Stimulated activated naive B cell treated with anti-CD40 and anti-IgM and Interleukin-4, amounts not matched to agents 10 μg/mL and 1 μg/mL and 100 μg/mL, for 72 hours (primary cell): ENCODE measurements at regions not wholly inside any gene's neighbourhood (a gene's known extent, or its start where the extent isn't known, plus 50 kb on each side); places are given as distances from the start of the nearest gene placed in this dataset.
"Not testable (repeated sequence)": the region's sequence is repeated elsewhere in the genome, so short reads cannot be mapped to it uniquely, and the experiment has no call there.

Source experiments
- ATAC-seq, 2 donors: fragments of 150-1000 bp; cut with Tn5 transposase; replicated peaks; 2 replicates each; pipeline ENCODE4 v1.10.0; 2021; ENCODE audit warnings: moderate library complexity in 1 of 2
- DNase-seq: peaks from one replicate; pipeline ENCODE4 v3.0.0; 2021
- H3K27ac Mint-ChIP-seq: one replicate; pipeline ENCODE4 v1.8.0; 2022; ENCODE audit warnings: mild to moderate bottlenecking, mixed read lengths
- H3K27me3 Mint-ChIP-seq, 2 donors: one replicate each; pipeline ENCODE4 v1.8.0; 2022; ENCODE audit warnings: mixed read lengths in 2 of 2
- H3K36me3 Mint-ChIP-seq, 2 donors: one replicate each; pipeline ENCODE4 v1.8.0; 2022; ENCODE audit warnings: mixed read lengths in 2 of 2, mild to moderate bottlenecking in 1 of 2
- H3K4me1 Mint-ChIP-seq, 2 donors: one replicate each; pipeline ENCODE4 v1.8.0; 2022; ENCODE audit warnings: mixed read lengths in 2 of 2, mild to moderate bottlenecking in 1 of 2
- H3K4me3 Mint-ChIP-seq, 2 donors: one replicate each; pipeline ENCODE4 v1.8.0; 2022; ENCODE audit warnings: mild to moderate bottlenecking in 2 of 2, mixed read lengths in 2 of 2, moderate library complexity in 1 of 2
- H3K9me3 Mint-ChIP-seq, 2 donors: one replicate each; pipeline ENCODE4 v1.8.0; 2022; ENCODE audit warnings: mixed read lengths in 2 of 2, mild to moderate bottlenecking in 1 of 2

DNA sequence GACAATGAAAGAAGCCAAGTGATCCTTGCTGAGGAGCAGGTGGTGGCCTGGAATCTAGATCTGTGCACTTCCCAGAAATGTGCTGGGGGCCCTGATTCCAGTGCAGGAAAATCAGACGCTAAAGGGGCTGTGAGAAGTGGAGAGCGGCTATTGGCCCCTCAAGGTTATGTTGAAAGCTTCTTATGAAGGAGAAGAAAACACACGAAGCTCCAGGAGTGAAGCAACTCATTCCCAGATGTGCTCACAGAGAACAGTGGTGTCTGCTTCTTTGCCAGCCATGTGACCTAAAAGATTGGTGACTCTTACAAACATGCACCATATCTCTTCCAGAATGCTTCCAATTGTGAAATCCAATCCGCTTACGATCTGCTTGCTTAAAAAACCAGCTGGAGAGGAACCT lies 679.3 kb upstream of the IGFBP3 start:
- Mint-ChIP-seq H3K36me3 (no peaks in the 10 kb centered on the region), H3K4me3 (no peak overlapping the region), H3K4me1 (no peaks in the 10 kb centered on the region), H3K27ac (no peak overlapping the region), H3K27me3 (no peaks in the 10 kb centered on the region), H3K9me3 (peaks cover 0 to 4% of the 10 kb centered on the region in 2 donors)
- DNase-seq (no peak), ATAC-seq (no peak)

DNA sequence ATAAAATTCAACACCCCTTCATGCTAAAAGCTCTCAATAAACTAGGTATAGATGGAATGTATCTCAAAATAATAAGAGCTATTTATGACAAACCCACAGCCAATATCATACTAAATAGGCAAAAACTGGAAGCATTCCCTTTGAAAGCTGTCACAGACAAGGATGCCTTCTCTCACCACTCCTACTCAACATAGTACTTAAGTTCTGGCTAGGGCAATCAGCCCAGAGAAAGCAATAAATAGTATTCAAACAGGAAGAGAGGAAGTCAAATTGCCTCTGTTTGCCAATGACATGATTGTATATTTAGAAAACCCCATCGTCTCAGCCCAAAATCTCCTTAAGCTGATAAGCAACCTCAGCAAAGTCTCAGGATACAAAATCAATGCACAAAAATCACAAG lies 673.8 kb upstream of the IGFBP3 start:
- DNase-seq, H3K9me3 Mint-ChIP-seq, H3K36me3 Mint-ChIP-seq, ATAC-seq, H3K4me1 Mint-ChIP-seq, H3K4me3 Mint-ChIP-seq, H3K27me3 Mint-ChIP-seq, H3K27ac Mint-ChIP-seq: not testable (repeated sequence)

DNA sequence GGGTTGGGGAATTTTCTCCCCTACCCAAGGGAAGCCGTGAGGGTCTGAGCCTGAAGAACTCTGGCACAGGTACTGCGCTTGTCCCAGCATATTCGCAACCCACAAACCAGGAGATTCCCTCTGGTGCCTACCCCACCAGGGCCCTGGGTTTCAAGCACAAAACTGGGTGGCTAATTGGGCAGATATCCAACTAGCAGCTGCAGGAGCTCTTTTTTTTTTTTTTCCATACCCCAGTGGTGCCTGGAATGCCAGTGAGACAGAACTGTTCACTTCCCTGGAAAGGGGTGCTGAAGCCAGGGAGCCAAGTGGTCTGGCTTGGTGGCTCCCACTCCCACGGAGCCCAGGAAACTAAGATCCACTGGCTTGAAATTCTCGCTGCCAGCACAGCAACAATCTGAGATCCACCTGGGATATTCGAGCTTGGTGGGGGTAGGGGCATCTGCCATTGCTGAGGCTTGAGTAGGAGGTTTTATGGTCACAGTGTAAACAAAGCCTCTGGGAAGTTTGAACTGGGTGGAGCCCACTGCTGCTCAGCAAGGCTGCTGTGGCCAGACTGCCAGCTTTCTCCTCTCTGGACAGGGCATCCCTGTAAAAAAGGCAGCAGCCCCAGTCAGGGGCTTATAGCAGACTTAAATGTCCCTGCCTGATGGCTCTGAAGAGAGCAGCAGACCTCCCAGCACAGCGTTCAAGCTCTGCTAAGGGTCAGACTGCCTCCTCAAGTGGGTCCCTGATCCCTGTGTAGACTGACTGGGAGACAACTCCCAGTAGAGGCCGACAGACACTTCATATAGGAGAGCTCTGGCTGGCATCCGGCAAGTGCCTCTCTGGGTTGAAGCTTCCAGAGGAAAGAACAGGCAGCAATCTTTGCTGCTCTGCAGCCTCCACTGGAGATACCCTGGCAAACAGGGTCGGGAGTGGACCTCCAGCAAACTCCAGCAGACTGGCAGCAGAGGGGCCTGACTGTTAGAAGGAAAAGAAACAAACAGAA lies 670.1 kb upstream of the IGFBP3 start:
- H3K4me3 Mint-ChIP-seq, H3K36me3 Mint-ChIP-seq, DNase-seq, H3K9me3 Mint-ChIP-seq, H3K27me3 Mint-ChIP-seq, ATAC-seq, H3K4me1 Mint-ChIP-seq, H3K27ac Mint-ChIP-seq: not testable (repeated sequence)

DNA sequence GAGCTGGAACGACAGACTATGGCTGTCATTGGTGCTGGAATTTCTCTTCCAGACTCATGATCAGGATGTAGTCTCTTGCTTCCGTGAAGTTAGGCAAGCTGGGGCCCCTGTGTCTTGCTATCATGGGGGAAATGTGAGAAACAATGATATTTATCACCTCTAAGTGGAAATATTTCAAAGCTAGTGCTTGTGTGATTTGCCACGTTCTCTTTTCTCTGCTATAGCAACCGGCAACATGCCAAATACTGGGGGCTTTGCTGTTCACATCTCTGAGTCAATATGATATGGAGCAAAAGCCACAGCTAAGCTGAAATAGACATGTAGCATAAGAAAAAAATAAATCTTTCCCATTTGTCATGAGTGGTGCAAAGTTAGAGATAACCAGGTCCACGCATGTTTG lies 668.2 kb upstream of the IGFBP3 start:
- no peak overlapping the region for H3K27ac Mint-ChIP-seq
- no peak for DNase-seq
- H3K9me3 Mint-ChIP-seq, result peaks cover 8% of the 10 kb centered on the region in 2 donors
- H3K4me1 Mint-ChIP-seq, result no peaks in the 10 kb centered on the region
- H3K27me3 Mint-ChIP-seq, result no peaks in the 10 kb centered on the region
- ATAC-seq, result no peak
- H3K4me3 Mint-ChIP-seq, result no peak overlapping the region
- H3K36me3 Mint-ChIP-seq, result no peaks in the 10 kb centered on the region

DNA sequence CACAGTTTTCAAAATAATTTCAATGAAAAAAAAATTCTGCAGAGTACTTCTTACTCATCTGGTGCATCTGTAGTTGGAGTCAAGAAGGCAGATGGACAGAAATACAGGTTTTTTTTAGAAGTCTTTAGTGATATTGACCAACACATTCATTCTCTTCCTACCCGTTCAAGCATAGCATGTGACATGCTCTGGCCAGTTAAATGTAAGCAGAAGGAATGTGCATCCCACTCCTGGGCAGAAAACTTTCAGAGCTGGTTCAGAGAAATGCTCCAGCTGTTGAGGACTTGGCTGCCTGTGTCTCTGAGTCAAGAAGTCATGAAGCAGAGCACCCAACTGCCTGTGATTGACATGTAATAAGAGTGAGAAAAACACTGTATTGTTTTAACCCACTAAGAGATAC lies 665.3 kb upstream of the IGFBP3 start:
- no peaks in the 10 kb centered on the region for H3K36me3 Mint-ChIP-seq
- no peak for DNase-seq
- no peaks in the 10 kb centered on the region for H3K4me1 Mint-ChIP-seq
- H3K4me3 Mint-ChIP-seq, result no peak overlapping the region
- H3K27me3 Mint-ChIP-seq, result no peaks in the 10 kb centered on the region
- H3K9me3 Mint-ChIP-seq, result peaks cover 0 to 2% of the 10 kb centered on the region in 2 donors
- no peak for ATAC-seq
- H3K27ac Mint-ChIP-seq, result no peak overlapping the region

DNA sequence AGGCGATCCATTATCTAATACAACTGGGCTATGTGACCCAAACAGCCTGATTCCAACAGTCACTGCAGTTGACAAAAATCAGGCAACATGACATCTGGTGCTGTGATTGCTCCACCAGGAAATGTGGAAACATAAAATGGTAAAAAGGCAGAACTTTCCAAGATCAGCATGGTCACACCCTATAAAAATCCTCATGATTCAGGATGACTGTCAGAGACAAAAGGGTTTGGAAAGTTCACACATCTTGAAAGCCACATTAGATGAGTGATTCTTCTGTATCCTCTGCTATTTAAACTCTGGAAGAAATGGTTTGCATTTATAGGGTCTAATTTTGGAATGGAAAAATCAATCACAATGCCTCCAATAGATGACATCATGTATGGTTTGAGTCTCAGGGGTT lies 662.6 kb upstream of the IGFBP3 start:
- no peak overlapping the region for H3K4me3 Mint-ChIP-seq
- H3K4me1 Mint-ChIP-seq, result no peaks in the 10 kb centered on the region
- DNase-seq, result no peak
- H3K9me3 Mint-ChIP-seq, result peaks cover 0 to 2% of the 10 kb centered on the region in 2 donors
- H3K27ac Mint-ChIP-seq, result no peak overlapping the region
- ATAC-seq, result no peak
- no peaks in the 10 kb centered on the region for H3K27me3 Mint-ChIP-seq
- no peaks in the 10 kb centered on the region for H3K36me3 Mint-ChIP-seq

DNA sequence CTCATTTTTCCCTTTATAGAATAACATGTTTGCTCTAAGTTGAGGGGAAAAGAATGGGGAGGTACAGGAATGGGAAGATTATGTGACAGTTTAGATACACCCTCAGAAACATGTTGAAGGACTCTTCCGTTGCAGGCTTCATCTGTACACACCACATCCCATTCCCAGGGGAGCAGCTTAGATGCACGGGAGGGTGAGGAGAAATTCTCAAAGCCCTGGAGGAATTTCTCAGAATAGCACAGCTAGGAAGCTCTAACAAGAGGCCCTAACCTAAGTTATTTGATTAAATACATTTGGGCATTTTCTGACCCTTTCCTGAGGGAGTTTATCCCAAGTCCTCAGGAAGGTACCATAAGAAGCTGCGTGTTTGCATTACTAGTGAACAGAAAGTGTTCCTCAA lies 660.2 kb upstream of the IGFBP3 start:
- no peak overlapping the region for H3K27ac Mint-ChIP-seq
- no peak for ATAC-seq
- H3K4me3 Mint-ChIP-seq, result no peak overlapping the region
- no peaks in the 10 kb centered on the region for H3K27me3 Mint-ChIP-seq
- peaks cover 5 to 6% of the 10 kb centered on the region in 2 donors for H3K9me3 Mint-ChIP-seq
- DNase-seq, result no peak
- H3K4me1 Mint-ChIP-seq, result no peaks in the 10 kb centered on the region
- no peaks in the 10 kb centered on the region for H3K36me3 Mint-ChIP-seq

DNA sequence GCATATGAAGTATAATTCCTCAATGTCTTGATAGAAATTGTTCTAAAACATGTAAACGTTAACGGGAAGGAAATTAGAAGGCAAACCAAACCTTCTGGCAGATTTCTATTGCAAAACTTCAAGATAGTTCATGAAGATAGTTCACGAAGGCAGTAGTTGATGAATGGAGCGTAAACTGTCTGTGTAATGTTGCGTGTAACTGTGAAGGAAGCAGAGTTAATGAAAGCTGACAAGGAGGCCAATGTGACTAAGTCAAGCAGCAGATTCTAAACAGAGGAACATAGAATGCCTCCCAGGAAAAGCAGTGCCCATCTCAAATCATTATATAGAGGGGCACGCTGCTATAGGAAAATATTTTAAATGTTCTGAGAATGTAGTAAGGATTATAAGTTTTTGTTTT lies 659.7 kb upstream of the IGFBP3 start:
- no peaks in the 10 kb centered on the region for H3K4me1 Mint-ChIP-seq
- no peaks in the 10 kb centered on the region for H3K27me3 Mint-ChIP-seq
- no peak for DNase-seq
- peaks cover 5 to 6% of the 10 kb centered on the region in 2 donors for H3K9me3 Mint-ChIP-seq
- no peak for ATAC-seq
- no peak overlapping the region for H3K27ac Mint-ChIP-seq
- H3K4me3 Mint-ChIP-seq, result no peak overlapping the region
- H3K36me3 Mint-ChIP-seq, result no peaks in the 10 kb centered on the region

DNA sequence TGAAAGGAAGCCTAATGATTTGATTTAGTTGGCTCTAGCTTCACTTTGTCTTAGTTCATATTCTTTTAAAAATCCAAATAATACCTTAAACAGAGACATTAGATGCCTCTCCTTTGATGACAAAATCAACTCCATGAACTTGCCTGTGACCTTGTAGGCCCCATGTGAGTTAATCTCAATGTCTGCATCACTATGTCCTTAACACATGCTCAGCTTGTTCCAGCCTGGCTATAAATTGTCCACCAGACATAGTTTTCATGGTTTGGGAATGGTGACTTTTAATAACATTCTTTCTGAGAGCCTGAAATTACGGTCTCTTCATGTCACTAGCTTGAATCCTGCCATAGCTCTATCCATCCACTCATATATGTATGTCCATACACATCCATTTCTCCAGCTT lies 656.3 kb upstream of the IGFBP3 start:
- DNase-seq (no peak), ATAC-seq (no peak)
- Mint-ChIP-seq H3K27ac (no peak overlapping the region), H3K4me1 (no peaks in the 10 kb centered on the region), H3K27me3 (peaks cover 0 to 4% of the 10 kb centered on the region in 2 donors), H3K9me3 (peaks cover 3 to 5% of the 10 kb centered on the region in 2 donors), H3K4me3 (no peak overlapping the region), H3K36me3 (no peaks in the 10 kb centered on the region)

DNA sequence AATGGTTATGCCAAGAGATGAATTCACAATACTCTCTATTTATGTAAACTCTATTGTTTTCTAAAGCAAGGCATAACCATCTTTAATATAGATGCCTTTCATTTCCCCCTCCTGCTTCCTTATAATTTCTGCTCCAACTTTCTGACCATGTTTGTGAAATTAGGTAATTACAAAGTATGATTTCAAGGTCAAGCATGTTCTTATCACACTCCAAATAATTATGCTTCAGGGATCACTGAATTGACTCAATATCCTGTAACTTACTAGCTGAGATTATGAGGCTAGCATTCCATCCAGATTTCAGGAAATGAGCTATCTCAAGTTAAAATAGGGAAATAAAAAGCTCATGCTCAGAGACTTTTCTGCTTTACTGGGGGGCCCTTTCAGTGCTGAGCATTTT lies 655.9 kb upstream of the IGFBP3 start:
- H3K27ac Mint-ChIP-seq, result no peak overlapping the region
- no peak for ATAC-seq
- no peak overlapping the region for H3K4me3 Mint-ChIP-seq
- peaks cover 5 to 6% of the 10 kb centered on the region in 2 donors for H3K9me3 Mint-ChIP-seq
- no peaks in the 10 kb centered on the region for H3K4me1 Mint-ChIP-seq
- no peaks in the 10 kb centered on the region for H3K36me3 Mint-ChIP-seq
- H3K27me3 Mint-ChIP-seq, result peaks cover 0 to 4% of the 10 kb centered on the region in 2 donors
- no peak for DNase-seq

DNA sequence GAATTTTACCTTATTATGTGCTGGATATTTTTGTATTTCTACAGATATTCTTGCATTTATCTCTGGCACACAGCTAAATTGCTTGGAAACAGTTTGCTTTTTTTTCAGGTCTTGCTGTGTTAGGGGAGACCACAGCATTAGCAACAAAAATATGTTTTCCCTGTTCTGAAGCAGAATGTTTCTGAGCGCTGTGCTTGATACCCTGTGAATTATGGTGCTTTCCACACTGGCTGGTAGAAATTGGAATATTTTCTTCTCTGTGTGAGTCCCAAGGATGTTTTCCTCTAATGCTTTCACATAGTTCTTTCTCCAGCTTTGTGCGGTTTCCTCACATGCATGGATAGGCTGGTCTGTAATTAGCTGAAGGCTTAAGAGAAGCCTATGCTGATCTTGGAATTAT lies 651.6 kb upstream of the IGFBP3 start:
- peaks cover 0 to 4% of the 10 kb centered on the region in 2 donors for H3K27me3 Mint-ChIP-seq
- no peaks in the 10 kb centered on the region for H3K4me1 Mint-ChIP-seq
- ATAC-seq, result no peak
- peaks cover 0 to 4% of the 10 kb centered on the region in 2 donors for H3K9me3 Mint-ChIP-seq
- H3K27ac Mint-ChIP-seq, result no peak overlapping the region
- no peak overlapping the region for H3K4me3 Mint-ChIP-seq
- H3K36me3 Mint-ChIP-seq, result no peaks in the 10 kb centered on the region
- no peak for DNase-seq

DNA sequence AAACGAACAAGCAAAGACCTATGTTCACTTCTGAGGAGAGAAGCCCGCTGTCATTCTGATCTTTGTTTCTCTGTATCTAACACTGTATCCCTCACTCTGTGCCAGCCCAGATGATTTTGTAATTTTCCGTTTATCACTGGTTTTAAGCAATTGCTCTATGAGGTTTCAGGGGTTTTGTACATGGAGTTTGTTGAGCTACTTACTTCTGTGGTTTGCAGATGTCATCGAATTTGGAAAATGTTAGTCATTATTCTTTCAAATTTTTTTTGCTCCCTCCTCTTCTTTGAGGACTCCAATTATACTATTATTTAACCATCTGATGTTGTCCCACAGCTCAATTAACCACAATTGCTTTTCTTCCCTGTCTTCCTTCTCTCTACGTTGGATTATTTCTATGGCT lies 650.9 kb upstream of the IGFBP3 start:
- Mint-ChIP-seq H3K4me1 (no peaks in the 10 kb centered on the region), H3K9me3 (peaks cover 0 to 4% of the 10 kb centered on the region in 2 donors), H3K36me3 (no peaks in the 10 kb centered on the region), H3K27me3 (peaks cover 0 to 4% of the 10 kb centered on the region in 2 donors), H3K27ac (no peak overlapping the region), H3K4me3 (no peak overlapping the region)
- ATAC-seq, result no peak
- DNase-seq, result no peak

DNA sequence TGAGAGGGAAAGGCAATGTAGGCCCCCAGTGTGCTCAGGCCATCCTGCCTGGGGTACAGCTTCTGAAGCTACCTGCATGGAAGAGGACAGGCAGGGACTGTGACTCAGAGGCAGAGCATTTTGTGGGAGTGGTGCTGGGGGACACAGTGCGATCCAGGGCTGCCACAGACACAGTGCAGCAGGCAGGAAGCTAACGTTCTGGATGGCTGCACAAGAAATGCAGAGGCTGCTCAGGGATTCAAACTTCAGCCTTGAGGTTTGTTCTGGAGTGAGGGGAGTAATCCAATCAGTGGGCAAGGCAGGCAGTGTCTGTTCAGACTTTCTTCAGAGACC lies 648.0 kb upstream of the IGFBP3 start:
- ATAC-seq, result no peak
- Mint-ChIP-seq H3K27me3 (peaks cover 0 to 4% of the 10 kb centered on the region in 2 donors), H3K36me3 (no peaks in the 10 kb centered on the region)

DNA sequence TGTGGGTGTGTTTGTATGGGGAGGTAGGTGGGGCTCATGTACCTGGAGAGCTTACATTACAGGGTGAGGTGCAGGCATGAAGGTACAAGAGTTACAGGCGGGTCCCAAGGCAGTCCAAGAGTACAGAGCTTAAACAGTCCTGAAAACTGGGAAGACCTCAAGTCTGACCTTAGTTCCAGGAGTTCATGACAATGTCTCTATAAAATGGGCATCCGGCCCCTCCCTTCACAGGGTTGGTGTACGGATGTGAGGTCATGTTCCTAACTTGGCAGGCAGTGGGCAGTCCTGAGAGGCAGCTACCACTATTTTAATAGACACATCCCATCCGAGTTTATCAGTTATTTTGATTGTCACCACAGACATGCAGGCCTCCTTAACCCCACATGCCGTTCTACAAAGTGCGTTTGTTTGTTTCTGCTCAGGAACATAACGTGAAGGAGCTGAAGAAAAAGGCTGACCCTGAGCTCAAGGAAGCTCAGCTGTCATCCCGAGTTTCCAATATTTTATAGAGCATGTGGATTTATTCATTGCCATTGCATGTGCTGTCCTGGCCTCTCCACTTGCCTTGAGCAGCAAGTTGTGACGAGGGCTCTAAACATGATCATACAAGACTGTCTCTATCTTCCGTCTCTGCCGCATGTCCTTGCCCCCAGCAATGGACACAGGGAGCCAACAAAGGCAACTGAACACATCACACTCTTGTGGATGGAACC lies 647.5 kb upstream of the IGFBP3 start:
- H3K9me3 Mint-ChIP-seq, result peaks cover 0 to 2% of the 10 kb centered on the region in 2 donors
- peaks cover 0 to 4% of the 10 kb centered on the region in 2 donors for H3K27me3 Mint-ChIP-seq
- no peak overlapping the region for H3K4me3 Mint-ChIP-seq
- no peaks in the 10 kb centered on the region for H3K36me3 Mint-ChIP-seq
- H3K4me1 Mint-ChIP-seq, result no peaks in the 10 kb centered on the region
- ATAC-seq (no peak), DNase-seq (no peak)
- H3K27ac Mint-ChIP-seq, result no peak overlapping the region

More for the DNA sequence above, 648.0 kb upstream of the IGFBP3 start:
- H3K4me3 Mint-ChIP-seq, result no peak overlapping the region
- H3K9me3 Mint-ChIP-seq, result peaks cover 0 to 2% of the 10 kb centered on the region in 2 donors
- H3K27ac Mint-ChIP-seq, result peak overlapping the region; percentile 63
- no peak for DNase-seq
- H3K4me1 Mint-ChIP-seq, result no peaks in the 10 kb centered on the region

DNA sequence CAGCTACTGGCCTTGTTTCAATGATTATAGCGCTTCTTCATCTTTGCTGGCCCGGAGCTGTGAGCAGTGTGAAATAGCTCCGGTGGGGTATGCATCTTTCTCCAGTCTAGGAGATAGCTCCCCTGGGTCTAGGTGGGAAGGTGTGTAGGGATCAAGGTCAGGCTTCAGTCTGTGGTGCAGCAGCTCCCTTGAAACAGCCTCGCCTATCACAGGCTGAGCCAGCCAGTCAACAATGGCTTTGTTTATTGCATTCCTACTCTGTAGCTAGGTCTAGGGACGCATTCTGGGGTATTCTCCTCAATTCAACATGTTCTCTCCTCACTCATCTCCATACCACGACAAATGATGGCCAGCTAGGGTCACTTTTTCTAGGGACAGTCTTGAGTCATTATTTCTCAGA lies 646.8 kb upstream of the IGFBP3 start:
- ATAC-seq, result no peak
- DNase-seq, result no peak
- H3K27me3 Mint-ChIP-seq, result peaks cover 0 to under 1% of the 10 kb centered on the region in 2 donors
- no peaks in the 10 kb centered on the region for H3K36me3 Mint-ChIP-seq
- no peak overlapping the region for H3K4me3 Mint-ChIP-seq
- H3K4me1 Mint-ChIP-seq, result no peaks in the 10 kb centered on the region
- H3K9me3 Mint-ChIP-seq, result peaks cover 0 to 2% of the 10 kb centered on the region in 2 donors
- H3K27ac Mint-ChIP-seq, result no peak overlapping the region
